ENCODE measurements at regions not wholly inside any gene's neighbourhood (a gene's known extent, or its start where the extent isn't known, plus 50 kb on each side); places are given as distances from the start of the nearest gene placed in this dataset.
"Not testable (repeated sequence)": the region's sequence is repeated elsewhere in the genome, so short reads cannot be mapped to it uniquely, and the experiment has no call there.

DNA sequence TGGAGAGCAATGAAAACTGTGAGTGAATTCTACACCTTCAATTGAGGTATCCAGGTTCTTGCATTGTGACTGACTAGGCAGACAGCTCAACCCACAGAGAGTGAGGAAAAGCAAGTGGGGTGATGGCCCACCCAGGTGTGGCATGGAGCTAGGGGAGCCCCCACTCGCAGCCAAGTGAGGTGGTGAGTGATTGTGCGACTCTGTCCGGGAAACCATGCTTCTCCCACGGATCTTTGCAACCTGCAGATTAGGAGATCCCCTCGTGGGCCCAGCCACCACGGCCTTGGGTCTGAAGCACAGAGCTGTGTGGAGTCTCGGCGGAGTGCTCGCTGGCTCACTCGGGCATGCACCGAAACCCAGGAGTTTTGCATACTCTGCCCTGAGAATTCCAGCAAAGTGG is 120.1 kb downstream of the ALG10 start:
- DNase-seq (ENCODE audit: insufficient read length, low spot score) (no peak), FAIRE-seq (no peak)
- TF ChIP-seq CTCF (IDR thresholded peaks at IDR 0.05; ENCODE audit: insufficient read depth, missing control alignments), result no peak

DNA sequence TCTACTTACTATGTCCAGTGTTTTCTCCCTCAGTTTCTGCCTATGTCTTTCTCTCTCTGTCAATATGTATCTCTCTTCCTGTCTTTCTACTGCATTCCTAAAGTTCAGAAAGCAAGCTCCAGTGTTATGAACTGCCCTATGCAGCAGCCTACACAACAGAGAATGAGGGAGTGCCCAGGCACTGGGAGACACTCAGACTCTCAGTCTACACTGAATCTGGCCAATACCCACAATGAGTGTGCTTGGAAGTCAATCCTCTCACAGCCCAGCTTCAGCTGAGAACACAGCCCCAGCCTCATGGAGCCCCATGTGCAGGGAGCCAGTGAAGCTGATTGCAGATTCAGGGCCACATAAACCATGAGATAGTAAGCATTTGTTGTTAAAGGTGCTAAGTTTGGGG is 128.7 kb downstream of the ALG10 start:
- no peak for FAIRE-seq
- no peak for DNase-seq (ENCODE audit: insufficient read length, low spot score)
- no peak for TF ChIP-seq CTCF (IDR thresholded peaks at IDR 0.05; ENCODE audit: insufficient read depth, missing control alignments)

- DNase-seq (ENCODE audit: insufficient read length, low spot score) (no peak), FAIRE-seq (no peak)
- no peak for TF ChIP-seq CTCF (IDR thresholded peaks at IDR 0.05; ENCODE audit: insufficient read depth, missing control alignments)
Observed at GRCh38 chr12:34163443-34163842, 141.1 kb downstream of the ALG10 start.

- DNase-seq (ENCODE audit: insufficient read length, low spot score) (no peak), FAIRE-seq (no peak)
Observed at GRCh38 chr12:34166427-34167060, 144.2 kb downstream of the ALG10 start.

DNA sequence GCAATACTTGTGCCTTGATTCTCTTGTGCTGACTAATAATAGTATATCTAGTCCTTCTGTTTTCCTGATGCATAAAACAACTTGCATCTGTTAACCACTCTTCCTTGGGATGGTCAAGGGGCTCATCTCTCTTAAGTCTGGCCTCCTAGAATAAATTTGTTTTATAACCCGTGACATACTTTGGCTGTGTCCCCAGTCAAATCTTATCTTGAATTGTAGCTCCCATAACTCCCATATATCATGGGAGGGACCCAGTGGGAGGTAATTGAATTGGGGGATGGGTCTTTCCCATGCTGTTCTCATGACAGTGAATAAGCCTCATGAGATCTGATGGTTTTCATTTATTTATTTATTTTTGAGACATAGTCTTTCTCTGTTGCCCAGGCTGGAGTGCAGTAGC is 146.2 kb downstream of the ALG10 start:
- not testable (repeated sequence) for DNase-seq (ENCODE audit: insufficient read length, low spot score); FAIRE-seq

More at GRCh38 chr12:34166427-34167060, 144.2 kb downstream of the ALG10 start:
- TF ChIP-seq CTCF (IDR thresholded peaks at IDR 0.05; ENCODE audit: insufficient read depth, missing control alignments), result no peak

DNA sequence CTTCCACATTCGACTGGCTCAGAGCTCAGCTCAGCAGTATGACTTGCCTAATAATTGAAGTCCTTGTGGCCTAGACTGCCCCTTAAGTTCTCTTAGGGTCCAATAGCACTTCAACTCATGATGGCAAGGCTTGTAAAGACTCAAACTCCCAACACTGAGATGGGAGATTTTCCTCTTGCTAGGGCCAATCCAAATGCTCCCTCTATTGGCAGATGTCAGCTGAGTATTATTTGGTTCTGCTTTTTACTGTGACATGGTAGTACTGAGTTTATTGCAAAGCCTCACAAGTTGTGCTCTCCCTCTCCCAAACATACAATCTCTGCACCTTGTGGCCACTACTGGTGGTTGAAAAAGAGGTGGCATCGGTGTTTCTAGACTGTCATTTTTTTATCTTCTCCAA is 164.2 kb downstream of the ALG10 start:
- TF ChIP-seq CTCF (IDR thresholded peaks at IDR 0.05; ENCODE audit: insufficient read depth, missing control alignments), result no peak
- DNase-seq (ENCODE audit: insufficient read length, low spot score) (no peak), FAIRE-seq (no peak)

DNA sequence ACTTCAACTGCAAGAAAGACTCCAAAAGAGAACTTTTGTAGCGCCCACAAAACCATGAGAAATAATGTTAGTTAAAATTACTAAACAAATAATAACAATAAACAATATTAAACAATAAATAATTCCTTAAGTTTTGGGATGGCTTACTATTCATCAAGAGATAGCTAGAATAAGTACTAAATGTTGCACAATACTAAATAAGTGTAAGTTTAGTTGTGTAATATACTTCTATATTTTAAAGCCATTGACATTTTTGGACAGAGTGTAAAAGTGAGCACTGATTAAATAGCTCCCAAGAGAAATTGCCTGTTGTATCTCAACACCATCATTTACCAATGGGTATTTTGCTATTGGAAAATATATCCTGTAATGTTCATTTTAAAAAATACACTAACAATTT is 166.7 kb downstream of the ALG10 start:
- DNase-seq (ENCODE audit: insufficient read length, low spot score) (no peak), FAIRE-seq (no peak)
- no peak for TF ChIP-seq CTCF (IDR thresholded peaks at IDR 0.05; ENCODE audit: insufficient read depth, missing control alignments)

- no peak for DNase-seq (ENCODE audit: insufficient read length, low spot score)
- FAIRE-seq, result no peak
- no peak for TF ChIP-seq CTCF (IDR thresholded peaks at IDR 0.05; ENCODE audit: insufficient read depth, missing control alignments)
Observed at GRCh38 chr12:34190054-34190453, 167.8 kb downstream of the ALG10 start.
